Neural cell (in vitro differentiated cells): ENCODE measurements at regions not wholly inside any gene's neighbourhood (a gene's known extent, or its start where the extent isn't known, plus 50 kb on each side); places are given as distances from the start of the nearest gene placed in this dataset.

ENCODE experiments used
- EP300 ChIP-seq: fragments of 450-650 bp; conservative IDR thresholded peaks from 2 replicates; pipeline ENCODE4 v1.6.1; 2014; ENCODE audit warnings: antibody characterized with exemption, mild to moderate bottlenecking, moderate library complexity; ENCODE audit not compliant: poor library complexity, severe bottlenecking
- EZH2 ChIP-seq: fragments of 200-600, 300-800 bp; shearing (Covaris generic), sonication (generic); IDR thresholded peaks from 2 replicates; pipeline ENCODE4 v1.6.1; 2014; ENCODE audit warnings: antibody characterized with exemption, low read length, borderline replicate concordance, mild to moderate bottlenecking; ENCODE audit not compliant: insufficient read depth, poor library complexity, severe bottlenecking
- POLR2AphosphoS5 ChIP-seq: IDR thresholded peaks from 2 replicates; pipeline ENCODE4 v1.6.1; 2012
- SMC3 ChIP-seq: fragments of 450-650 bp; conservative IDR thresholded peaks from 2 replicates; pipeline ENCODE4 v1.6.1; 2014; ENCODE audit warnings: antibody characterized with exemption, mild to moderate bottlenecking, moderate library complexity; ENCODE audit not compliant: poor library complexity
- TAF1 ChIP-seq: IDR thresholded peaks from 2 replicates; pipeline ENCODE4 v1.6.1; 2012; ENCODE audit warnings: low read depth
- TF ChIP-seq, protein P1 (sequence below): fragments of 450-650 bp; IDR thresholded peaks from 2 replicates; pipeline ENCODE4 v1.5.1; 2014; ENCODE audit warnings: antibody characterized with exemption, mild to moderate bottlenecking, moderate library complexity; ENCODE audit not compliant: poor library complexity, severe bottlenecking
- TF ChIP-seq, protein P2 (sequence below): IDR thresholded peaks from 2 replicates; pipeline ENCODE4 v1.6.1; 2012; ENCODE audit warnings: borderline replicate concordance

DNA sequence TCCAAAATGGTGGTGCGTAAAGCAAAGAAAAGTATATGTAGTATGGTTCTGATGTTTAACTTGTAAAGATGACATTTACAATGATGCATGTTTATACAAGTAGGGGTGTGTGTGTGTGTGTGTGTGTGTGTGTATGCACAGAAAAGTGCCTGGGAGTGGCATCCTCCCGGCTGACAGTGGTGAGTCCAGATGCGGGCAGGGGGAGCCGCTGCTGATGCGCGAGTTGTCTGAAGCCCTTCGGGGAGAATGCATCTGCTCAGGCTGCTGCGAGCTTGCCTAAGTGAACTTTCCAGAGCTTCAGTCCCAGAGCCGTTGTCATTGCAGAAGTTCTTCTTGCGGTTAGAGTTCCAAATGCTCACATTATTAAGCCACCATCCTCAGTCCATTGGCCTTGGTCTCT, 429.7 kb upstream of the HS6ST1 start:
- TF ChIP-seq EZH2 (no peak), EP300 (no peak), TAF1 (no peak), POLR2AphosphoS5 (no peak), SMC3 (no peak)
- TF ChIP-seq, protein P1, sequence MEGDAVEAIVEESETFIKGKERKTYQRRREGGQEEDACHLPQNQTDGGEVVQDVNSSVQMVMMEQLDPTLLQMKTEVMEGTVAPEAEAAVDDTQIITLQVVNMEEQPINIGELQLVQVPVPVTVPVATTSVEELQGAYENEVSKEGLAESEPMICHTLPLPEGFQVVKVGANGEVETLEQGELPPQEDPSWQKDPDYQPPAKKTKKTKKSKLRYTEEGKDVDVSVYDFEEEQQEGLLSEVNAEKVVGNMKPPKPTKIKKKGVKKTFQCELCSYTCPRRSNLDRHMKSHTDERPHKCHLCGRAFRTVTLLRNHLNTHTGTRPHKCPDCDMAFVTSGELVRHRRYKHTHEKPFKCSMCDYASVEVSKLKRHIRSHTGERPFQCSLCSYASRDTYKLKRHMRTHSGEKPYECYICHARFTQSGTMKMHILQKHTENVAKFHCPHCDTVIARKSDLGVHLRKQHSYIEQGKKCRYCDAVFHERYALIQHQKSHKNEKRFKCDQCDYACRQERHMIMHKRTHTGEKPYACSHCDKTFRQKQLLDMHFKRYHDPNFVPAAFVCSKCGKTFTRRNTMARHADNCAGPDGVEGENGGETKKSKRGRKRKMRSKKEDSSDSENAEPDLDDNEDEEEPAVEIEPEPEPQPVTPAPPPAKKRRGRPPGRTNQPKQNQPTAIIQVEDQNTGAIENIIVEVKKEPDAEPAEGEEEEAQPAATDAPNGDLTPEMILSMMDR, result no peak
- TF ChIP-seq, protein P2, sequence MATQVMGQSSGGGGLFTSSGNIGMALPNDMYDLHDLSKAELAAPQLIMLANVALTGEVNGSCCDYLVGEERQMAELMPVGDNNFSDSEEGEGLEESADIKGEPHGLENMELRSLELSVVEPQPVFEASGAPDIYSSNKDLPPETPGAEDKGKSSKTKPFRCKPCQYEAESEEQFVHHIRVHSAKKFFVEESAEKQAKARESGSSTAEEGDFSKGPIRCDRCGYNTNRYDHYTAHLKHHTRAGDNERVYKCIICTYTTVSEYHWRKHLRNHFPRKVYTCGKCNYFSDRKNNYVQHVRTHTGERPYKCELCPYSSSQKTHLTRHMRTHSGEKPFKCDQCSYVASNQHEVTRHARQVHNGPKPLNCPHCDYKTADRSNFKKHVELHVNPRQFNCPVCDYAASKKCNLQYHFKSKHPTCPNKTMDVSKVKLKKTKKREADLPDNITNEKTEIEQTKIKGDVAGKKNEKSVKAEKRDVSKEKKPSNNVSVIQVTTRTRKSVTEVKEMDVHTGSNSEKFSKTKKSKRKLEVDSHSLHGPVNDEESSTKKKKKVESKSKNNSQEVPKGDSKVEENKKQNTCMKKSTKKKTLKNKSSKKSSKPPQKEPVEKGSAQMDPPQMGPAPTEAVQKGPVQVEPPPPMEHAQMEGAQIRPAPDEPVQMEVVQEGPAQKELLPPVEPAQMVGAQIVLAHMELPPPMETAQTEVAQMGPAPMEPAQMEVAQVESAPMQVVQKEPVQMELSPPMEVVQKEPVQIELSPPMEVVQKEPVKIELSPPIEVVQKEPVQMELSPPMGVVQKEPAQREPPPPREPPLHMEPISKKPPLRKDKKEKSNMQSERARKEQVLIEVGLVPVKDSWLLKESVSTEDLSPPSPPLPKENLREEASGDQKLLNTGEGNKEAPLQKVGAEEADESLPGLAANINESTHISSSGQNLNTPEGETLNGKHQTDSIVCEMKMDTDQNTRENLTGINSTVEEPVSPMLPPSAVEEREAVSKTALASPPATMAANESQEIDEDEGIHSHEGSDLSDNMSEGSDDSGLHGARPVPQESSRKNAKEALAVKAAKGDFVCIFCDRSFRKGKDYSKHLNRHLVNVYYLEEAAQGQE, result no peak
